HG03108 (cell line): ENCODE measurements at regions not wholly inside any gene's neighbourhood (a gene's known extent, or its start where the extent isn't known, plus 50 kb on each side); places are given as distances from the start of the nearest gene placed in this dataset.

Experiments
- ATAC-seq: cut with Tn5 transposase; IDR thresholded peaks from one replicate; pipeline ENCODE4 v1.9.1; 2021; ENCODE audit warnings: moderate library complexity; ENCODE audit not compliant: unreplicated experiment

DNA sequence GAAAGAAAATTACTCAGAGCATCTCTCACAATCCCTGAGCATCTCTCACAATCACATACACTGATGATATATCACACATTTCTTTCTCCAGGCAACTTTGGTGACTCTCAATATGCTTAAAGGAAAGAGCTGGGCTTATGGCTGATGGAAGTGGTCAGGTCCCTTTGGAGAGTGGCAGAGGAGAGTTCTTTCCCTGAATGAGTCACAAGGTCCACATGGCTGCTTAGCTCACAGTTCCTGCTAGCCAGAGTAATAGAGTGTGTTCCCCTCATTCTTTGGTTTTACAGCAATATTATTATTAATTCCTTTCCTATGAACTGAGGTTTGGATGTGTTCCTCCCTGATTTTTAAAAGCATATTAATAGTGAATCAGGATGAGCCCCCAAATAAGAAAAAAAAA lies 287.4 kb downstream of the C7orf25 start:
- ATAC-seq: no peak

DNA sequence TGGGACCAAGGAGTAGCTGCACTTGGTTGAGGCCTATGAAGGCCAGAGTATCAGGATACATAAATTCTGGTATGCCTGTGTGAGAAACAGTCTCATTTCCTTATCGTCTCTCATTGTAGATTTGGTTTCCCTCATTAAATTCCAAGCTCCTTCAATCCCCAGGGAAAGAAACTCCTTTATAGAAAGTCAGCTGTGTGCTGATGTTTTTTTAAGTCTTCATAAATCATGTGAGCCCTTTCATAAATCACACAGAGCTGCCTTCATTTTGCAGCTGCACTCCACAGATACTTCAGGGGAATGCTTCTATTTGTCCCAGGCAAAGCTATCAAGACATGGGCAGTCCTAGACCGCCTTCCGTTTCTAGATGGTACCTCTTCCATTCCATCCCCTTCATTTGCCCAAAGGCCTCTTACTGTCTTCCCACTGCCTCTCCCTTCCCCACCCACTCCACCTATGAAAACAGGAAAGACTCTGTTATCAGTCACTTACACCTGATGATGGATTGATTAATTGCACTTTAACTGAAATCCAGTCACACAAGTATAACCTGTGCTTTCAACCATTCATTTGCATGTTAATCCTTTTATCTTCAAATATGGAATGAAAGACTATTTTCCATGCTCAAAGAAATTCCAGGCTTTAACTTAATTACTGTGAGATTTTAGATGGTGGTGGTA lies 290.2 kb downstream of the C7orf25 start:
- no peak for ATAC-seq

GRCh38 chr7:42618651-42619360 lies 293.1 kb downstream of the C7orf25 start:
- no peak for ATAC-seq

GRCh38 chr7:42617806-42618457 lies 293.9 kb downstream of the C7orf25 start:
- no peak for ATAC-seq

GRCh38 chr7:42617071-42617765 lies 294.7 kb downstream of the C7orf25 start:
- ATAC-seq: no peak

- no peak for ATAC-seq
These were observed 297.2 kb downstream of the C7orf25 start for GRCh38 chr7:42614636-42615035.

DNA sequence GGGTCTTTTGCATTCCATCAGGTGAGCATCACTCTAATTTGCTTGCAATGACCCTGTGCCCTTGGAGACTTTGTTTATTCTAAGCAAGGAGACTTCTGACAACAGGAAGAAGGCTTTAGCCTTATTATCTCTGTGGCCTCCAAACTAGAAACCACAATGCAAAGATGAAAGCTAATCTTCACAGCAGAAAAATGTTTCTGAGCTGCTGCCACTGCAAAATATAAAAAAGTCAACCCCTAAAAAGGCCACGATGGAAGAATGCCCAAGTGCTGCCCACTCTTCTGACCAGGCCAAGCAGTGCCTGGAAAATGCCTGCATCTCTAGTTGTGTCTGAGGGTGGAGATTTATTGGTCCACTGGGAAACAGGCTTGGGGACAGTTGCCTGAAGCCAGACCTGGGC lies 299.9 kb downstream of the C7orf25 start:
- ATAC-seq: no peak

DNA sequence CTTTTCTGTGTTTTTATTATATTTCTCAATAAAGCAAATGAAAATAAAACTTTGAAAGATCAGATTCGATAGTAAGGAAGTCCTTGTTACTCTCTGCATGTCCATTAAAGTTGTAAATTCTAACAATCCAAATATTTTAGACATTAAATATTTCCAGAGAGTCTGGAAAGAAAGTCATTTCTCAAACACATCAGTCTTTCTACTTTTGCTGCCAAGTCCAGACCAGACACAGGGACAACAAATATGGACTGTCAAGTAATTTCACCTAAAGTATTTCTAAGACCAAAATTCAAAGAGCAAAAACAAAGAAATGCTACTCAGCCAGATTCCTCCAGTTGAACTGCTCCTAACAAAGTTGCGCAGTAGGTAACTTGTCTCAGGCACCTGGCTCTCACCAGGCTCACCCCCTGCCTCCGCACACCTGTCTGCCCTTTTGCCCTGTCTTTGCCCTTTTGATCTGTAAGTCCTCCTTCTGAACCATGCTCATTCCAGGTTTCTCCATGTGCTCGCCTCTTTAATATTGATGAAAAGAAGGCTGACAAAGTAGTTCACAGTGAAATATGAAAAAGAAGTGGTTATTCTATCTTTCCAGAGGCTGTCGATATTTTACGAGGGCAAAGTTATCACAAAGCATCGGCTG lies 300.5 kb downstream of the C7orf25 start:
- no peak for ATAC-seq

- no peak for ATAC-seq
These were observed 305.5 kb downstream of the C7orf25 start for GRCh38 chr7:42606193-42606905.

DNA sequence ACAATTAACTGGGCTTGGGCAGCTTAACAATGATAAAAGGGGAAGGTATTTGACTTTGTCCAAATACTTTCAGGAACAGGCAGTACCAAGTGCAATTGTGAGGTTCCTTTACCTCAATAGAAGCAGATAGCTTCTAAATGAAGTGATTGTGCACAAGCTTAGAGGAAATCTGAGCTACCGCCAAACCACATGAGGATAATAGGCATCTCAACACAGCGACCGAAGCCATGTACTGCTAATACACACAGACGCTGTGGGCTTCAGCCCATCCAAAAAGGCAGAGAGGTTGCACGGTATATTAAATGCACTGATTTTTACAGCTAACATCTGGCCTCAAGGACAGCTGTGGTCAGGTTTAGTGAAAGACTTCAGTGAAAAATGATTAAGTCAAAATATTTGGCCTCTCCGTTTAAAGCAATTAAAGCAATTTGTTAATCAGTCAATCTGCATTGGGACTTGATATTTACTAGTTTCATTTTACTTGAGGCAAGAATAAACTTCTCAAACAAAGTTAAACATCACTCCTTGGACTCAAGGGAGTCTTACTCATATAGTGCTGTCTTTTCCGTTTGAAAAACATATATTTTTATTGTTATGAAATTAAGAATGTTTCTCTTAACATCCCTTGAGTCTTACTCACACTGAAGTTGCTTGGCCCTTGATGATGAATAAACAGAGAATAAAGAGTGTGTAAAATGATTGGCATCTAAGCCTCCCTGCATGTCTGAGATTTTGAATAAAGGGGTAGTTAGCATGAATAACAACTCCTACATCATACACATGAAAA lies 306.3 kb downstream of the C7orf25 start:
- ATAC-seq: no peak

GRCh38 chr7:42603496-42603895 lies 308.4 kb downstream of the C7orf25 start:
- no peak for ATAC-seq

GRCh38 chr7:42597300-42597699 lies 314.6 kb downstream of the C7orf25 start:
- ATAC-seq: no peak

DNA sequence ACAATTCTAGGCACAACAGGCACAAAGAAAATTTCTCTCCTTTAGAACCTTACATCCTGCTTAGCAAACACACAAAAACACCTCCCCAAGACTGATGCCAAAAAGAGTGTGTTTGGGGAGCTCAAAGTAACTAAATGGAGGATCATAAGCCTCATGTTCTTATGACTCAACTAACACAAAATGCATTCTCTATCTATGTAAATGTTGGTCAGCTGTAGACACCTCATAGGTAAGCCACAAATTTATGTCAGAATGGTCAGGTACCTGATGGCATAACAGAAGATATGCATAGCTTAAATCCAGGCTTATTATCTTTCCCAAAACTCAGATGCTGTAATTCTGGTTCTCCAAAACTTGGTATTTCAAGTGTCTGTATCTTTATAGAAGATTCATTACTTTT lies 315.1 kb downstream of the C7orf25 start:
- ATAC-seq: no peak

DNA sequence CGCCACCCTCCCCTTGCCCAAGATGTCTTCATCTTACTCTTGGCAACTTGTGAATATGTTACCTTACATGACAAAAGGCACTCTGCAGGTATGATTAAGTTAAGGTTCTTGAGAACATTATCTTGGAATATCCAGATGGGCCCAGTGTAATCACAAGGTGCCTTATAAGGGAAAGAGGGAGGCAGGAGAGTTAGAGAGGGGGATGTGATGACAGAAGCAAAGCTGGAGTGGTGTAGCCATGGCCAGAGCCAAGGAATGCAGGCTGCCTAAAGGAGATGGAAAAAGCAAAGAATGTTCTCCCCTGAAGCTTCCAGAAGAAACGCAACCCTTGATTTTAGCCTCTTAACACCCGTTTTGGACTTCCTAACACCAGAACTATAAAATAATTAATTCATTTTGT lies 318.0 kb downstream of the C7orf25 start:
- no peak for ATAC-seq

GRCh38 chr7:42590771-42591310 lies 321.0 kb downstream of the C7orf25 start:
- ATAC-seq: no peak

- no peak for ATAC-seq
These were observed 323.0 kb downstream of the C7orf25 start for GRCh38 chr7:42588876-42589275.

DNA sequence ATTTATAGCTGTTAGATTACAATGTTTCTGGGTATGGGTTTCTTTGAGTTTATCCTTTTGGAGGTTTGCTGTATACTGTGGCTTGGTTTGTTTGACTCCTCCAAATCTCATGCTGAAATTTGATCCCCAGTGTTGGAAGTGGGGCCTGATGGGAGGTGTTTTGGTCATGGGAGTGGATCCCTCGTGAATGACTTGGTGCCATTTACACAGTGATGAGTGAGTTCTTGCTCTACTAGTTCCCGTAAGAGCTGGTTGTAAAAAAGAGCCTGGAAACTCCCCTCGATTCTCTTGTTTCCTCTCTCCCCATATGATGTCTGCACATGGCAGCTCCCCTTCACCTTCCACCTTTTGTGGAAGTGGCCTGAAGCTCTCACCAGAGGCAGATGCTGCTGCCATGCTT lies 324.1 kb downstream of the C7orf25 start:
- ATAC-seq: no peak

DNA sequence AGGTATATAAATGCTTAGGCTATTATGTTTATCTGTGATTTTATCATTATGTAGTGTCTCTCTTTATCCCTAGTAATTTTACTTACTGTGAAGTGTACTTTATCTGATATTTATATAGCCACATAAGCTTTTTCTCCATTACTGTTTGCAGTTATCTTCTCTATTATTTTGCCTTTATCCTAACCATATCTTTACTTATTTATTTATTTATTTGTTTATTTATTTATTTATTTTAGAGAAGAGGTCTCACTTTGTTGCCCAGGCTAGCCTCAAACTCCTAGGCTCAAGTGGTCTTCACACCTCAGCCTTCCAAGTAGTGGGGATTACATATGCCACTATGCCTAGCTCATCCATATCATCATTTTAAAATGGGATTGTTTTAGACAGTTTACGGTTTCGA lies 331.8 kb downstream of the C7orf25 start:
- no peak for ATAC-seq

- ATAC-seq: no peak
These were observed 336.7 kb downstream of the C7orf25 start for GRCh38 chr7:42575171-42575570.
